HL-60 (cell line): ENCODE measurements at regions not wholly inside any gene's neighbourhood (a gene's known extent, or its start where the extent isn't known, plus 50 kb on each side); places are given as distances from the start of the nearest gene placed in this dataset.

ENCODE experiments used
- POLR2AphosphoS5 ChIP-seq: IDR thresholded peaks from 2 replicates; pipeline ENCODE4 v1.6.1; 2012; ENCODE audit warnings: low read depth
- SPI1 ChIP-seq: IDR thresholded peaks from 2 replicates; pipeline ENCODE4 v1.6.1; 2012; ENCODE audit warnings: low read depth, mild to moderate bottlenecking, borderline replicate concordance
- TF ChIP-seq, protein P1 (sequence below): IDR thresholded peaks from one replicate; pipeline ENCODE4 v1.5.1; 2011; ENCODE audit warnings: low read length, control low read depth, inconsistent platforms; ENCODE audit not compliant: insufficient read depth

DNA sequence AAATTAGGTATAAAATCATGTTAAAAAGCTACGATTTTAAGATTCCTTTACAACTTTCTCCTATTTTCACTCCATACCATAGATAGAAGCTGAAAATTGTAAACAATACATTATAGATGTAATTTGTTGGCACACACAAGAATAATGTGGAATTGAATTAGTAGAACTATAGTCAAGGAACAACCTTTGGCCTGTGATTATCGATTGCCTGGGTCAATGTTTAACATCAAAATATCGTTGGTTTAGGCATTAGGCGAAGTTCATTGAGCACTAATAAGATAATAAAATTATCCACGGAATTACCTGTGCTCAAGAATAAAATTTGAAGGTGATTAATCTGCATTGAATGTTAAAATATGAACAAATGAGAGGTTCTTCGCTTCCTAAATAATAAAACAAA is 455.1 kb upstream of the ZP4 start:
- TF ChIP-seq, protein P1, sequence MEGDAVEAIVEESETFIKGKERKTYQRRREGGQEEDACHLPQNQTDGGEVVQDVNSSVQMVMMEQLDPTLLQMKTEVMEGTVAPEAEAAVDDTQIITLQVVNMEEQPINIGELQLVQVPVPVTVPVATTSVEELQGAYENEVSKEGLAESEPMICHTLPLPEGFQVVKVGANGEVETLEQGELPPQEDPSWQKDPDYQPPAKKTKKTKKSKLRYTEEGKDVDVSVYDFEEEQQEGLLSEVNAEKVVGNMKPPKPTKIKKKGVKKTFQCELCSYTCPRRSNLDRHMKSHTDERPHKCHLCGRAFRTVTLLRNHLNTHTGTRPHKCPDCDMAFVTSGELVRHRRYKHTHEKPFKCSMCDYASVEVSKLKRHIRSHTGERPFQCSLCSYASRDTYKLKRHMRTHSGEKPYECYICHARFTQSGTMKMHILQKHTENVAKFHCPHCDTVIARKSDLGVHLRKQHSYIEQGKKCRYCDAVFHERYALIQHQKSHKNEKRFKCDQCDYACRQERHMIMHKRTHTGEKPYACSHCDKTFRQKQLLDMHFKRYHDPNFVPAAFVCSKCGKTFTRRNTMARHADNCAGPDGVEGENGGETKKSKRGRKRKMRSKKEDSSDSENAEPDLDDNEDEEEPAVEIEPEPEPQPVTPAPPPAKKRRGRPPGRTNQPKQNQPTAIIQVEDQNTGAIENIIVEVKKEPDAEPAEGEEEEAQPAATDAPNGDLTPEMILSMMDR = no peak
- TF ChIP-seq POLR2AphosphoS5 = no peak
- TF ChIP-seq SPI1 = no peak
